Occipital lobe (tissue), 1 donor: ENCODE measurements at regions not wholly inside any gene's neighbourhood (a gene's known extent, or its start where the extent isn't known, plus 50 kb on each side); places are given as distances from the start of the nearest gene placed in this dataset.

Experiments
- DNase-seq: peaks from one replicate; lab custom pipeline; 2025; lab: John Stamatoyannopoulos, UW

- DNase-seq: no peak
Measured at GRCh38 chr2:120976501-120977307, 241.0 kb downstream of the GLI2 start.

GRCh38 chr2:120977582-120978358 lies 242.1 kb downstream of the GLI2 start:
- no peak for DNase-seq

GRCh38 chr2:120978359-120979050 lies 242.8 kb downstream of the GLI2 start:
- no peak for DNase-seq

- no peak for DNase-seq
Measured at GRCh38 chr2:120979398-120979797, 243.7 kb downstream of the GLI2 start.

- no peak for DNase-seq
Measured at GRCh38 chr2:120979921-120980320, 244.3 kb downstream of the GLI2 start.

GRCh38 chr2:120981443-120981842 lies 245.8 kb downstream of the GLI2 start:
- no peak for DNase-seq

- no peak for DNase-seq
Measured at GRCh38 chr2:120982598-120982997, 246.9 kb downstream of the GLI2 start.

GRCh38 chr2:120983344-120983743 lies 247.7 kb downstream of the GLI2 start:
- no peak for DNase-seq

- no peak for DNase-seq
Measured at GRCh38 chr2:120984046-120984445, 248.4 kb downstream of the GLI2 start.

- DNase-seq: no peak
Measured at GRCh38 chr2:120984452-120985173, 248.9 kb downstream of the GLI2 start.

- DNase-seq: no peak
Measured at GRCh38 chr2:120985174-120985996, 249.7 kb downstream of the GLI2 start.

- DNase-seq: no peak
Measured at GRCh38 chr2:120985997-120986651, 250.5 kb downstream of the GLI2 start.

- DNase-seq: no peak
Measured at GRCh38 chr2:120986898-120987650, 251.4 kb downstream of the GLI2 start.

GRCh38 chr2:120988051-120988699 lies 252.5 kb downstream of the GLI2 start:
- DNase-seq: no peak

GRCh38 chr2:120988700-120989511 lies 253.2 kb downstream of the GLI2 start:
- no peak for DNase-seq

GRCh38 chr2:120989512-120990441 lies 254.1 kb downstream of the GLI2 start:
- DNase-seq: no peak

GRCh38 chr2:120990451-120990871 lies 254.8 kb downstream of the GLI2 start:
- DNase-seq: no peak
